ENCODE measurements at regions not wholly inside any gene's neighbourhood (a gene's known extent, or its start where the extent isn't known, plus 50 kb on each side); places are given as distances from the start of the nearest gene placed in this dataset.

- TF ChIP-seq, protein P1, sequence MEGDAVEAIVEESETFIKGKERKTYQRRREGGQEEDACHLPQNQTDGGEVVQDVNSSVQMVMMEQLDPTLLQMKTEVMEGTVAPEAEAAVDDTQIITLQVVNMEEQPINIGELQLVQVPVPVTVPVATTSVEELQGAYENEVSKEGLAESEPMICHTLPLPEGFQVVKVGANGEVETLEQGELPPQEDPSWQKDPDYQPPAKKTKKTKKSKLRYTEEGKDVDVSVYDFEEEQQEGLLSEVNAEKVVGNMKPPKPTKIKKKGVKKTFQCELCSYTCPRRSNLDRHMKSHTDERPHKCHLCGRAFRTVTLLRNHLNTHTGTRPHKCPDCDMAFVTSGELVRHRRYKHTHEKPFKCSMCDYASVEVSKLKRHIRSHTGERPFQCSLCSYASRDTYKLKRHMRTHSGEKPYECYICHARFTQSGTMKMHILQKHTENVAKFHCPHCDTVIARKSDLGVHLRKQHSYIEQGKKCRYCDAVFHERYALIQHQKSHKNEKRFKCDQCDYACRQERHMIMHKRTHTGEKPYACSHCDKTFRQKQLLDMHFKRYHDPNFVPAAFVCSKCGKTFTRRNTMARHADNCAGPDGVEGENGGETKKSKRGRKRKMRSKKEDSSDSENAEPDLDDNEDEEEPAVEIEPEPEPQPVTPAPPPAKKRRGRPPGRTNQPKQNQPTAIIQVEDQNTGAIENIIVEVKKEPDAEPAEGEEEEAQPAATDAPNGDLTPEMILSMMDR (IDR thresholded peaks at IDR 0.05), result no peak
- no peak for TF ChIP-seq POLR2A (IDR thresholded peaks at IDR 0.05)
These were observed 962.8 kb downstream of the GALC start for GRCh38 chr14:87030197-87030596.
